ENCODE measurements at regions not wholly inside any gene's neighbourhood (a gene's known extent, or its start where the extent isn't known, plus 50 kb on each side); places are given as distances from the start of the nearest gene placed in this dataset.

GRCh38 chr20:22282696-22283095 lies 301.7 kb downstream of the FOXA2 start:
- Histone ChIP-seq H3K27me3 (ENCODE audit: low read length) (peaks cover 50% of the 10 kb centered on the region), H3K79me2 (ENCODE audit: low read length) (no peaks in the 10 kb centered on the region), H3K9me2 (replicated peaks; ENCODE audit: low read length) (no peaks in the 10 kb centered on the region), H3K9me3 (ENCODE audit: low read length) (no peaks in the 10 kb centered on the region), H3K4me1 (ENCODE audit: insufficient read depth, low read length) (no peaks in the 10 kb centered on the region), H3K4me3 (ENCODE audit: low read length) (no peak overlapping the region), H4K20me1 (ENCODE audit: low read length) (no peaks in the 10 kb centered on the region), H3K9ac (ENCODE audit: low read length) (no peak overlapping the region), H3K4me2 (ENCODE audit: low read length) (no peak overlapping the region), H2AFZ (ENCODE audit: low read length) (no peak overlapping the region), H3K36me3 (ENCODE audit: low read depth, low read length) (no peaks in the 10 kb centered on the region), H3F3A (ENCODE audit: low read length, unreplicated experiment) (no peaks in the 10 kb centered on the region), H3K27ac (ENCODE audit: low read length) (no peak overlapping the region)
- DNase-seq: no peak
- no peak for ATAC-seq
- BruUV-seq (replicated peaks): no TSS peak
- intact Hi-C loops (cut with micrococcal nuclease): no loop called here
- TF ChIP-seq CTCF (conservative IDR thresholded peaks at IDR 0.05; ENCODE audit: low read depth, low read length) (no peak), EZH2 (IDR thresholded peaks at IDR 0.05; ENCODE audit: low read length, unreplicated experiment) (no peak), EZH2phosphoT487 (IDR thresholded peaks at IDR 0.05; ENCODE audit: borderline replicate concordance, low read length) (no peak)
- CTCF ChIA-PET: no interaction called here
- POLR2A ChIA-PET (ENCODE audit: unreplicated experiment): no interaction called here

GRCh38 chr20:22274330-22274729 lies 310.0 kb downstream of the FOXA2 start:
- intact Hi-C loops (cut with micrococcal nuclease): no loop called here
- Histone ChIP-seq H3K79me2 (ENCODE audit: low read length) (no peaks in the 10 kb centered on the region), H3K4me3 (ENCODE audit: low read length) (no peak overlapping the region), H3K9ac (ENCODE audit: low read length) (no peak overlapping the region), H3K9me2 (replicated peaks; ENCODE audit: low read length) (no peaks in the 10 kb centered on the region), H4K20me1 (ENCODE audit: low read length) (no peaks in the 10 kb centered on the region), H3K36me3 (ENCODE audit: low read depth, low read length) (no peaks in the 10 kb centered on the region), H3K9me3 (ENCODE audit: low read length) (no peaks in the 10 kb centered on the region), H3K27ac (ENCODE audit: low read length) (no peak overlapping the region), H3K4me2 (ENCODE audit: low read length) (no peak overlapping the region), H3K4me1 (ENCODE audit: insufficient read depth, low read length) (no peaks in the 10 kb centered on the region), H3F3A (ENCODE audit: low read length, unreplicated experiment) (no peaks in the 10 kb centered on the region), H3K27me3 (ENCODE audit: low read length) (peaks cover 38% of the 10 kb centered on the region), H2AFZ (ENCODE audit: low read length) (no peak overlapping the region)
- DNase-seq (no peak), ATAC-seq (no peak)
- ChIA-PET CTCF (no interaction called here), POLR2A (ENCODE audit: unreplicated experiment) (no interaction called here)
- no peak for TF ChIP-seq EZH2phosphoT487 (IDR thresholded peaks at IDR 0.05; ENCODE audit: borderline replicate concordance, low read length)
- no peak for TF ChIP-seq EZH2 (IDR thresholded peaks at IDR 0.05; ENCODE audit: low read length, unreplicated experiment)
- no peak for TF ChIP-seq CTCF (conservative IDR thresholded peaks at IDR 0.05; ENCODE audit: low read depth, low read length)
- no TSS peak for BruUV-seq (replicated peaks)

GRCh38 chr20:22268675-22269074 lies 315.7 kb downstream of the FOXA2 start:
- H3K36me3 ChIP-seq (ENCODE audit: low read depth, low read length): no peaks in the 10 kb centered on the region
- no peak overlapping the region for H3K27ac ChIP-seq (ENCODE audit: low read length)
- TF ChIP-seq EZH2phosphoT487 (IDR thresholded peaks at IDR 0.05; ENCODE audit: borderline replicate concordance, low read length) (no peak), EZH2 (IDR thresholded peaks at IDR 0.05; ENCODE audit: low read length, unreplicated experiment) (no peak)
- H3K27me3 ChIP-seq (ENCODE audit: low read length): peaks cover 67% of the 10 kb centered on the region
- H3K4me3 ChIP-seq (ENCODE audit: low read length): no peak overlapping the region
- no peak overlapping the region for H3K4me2 ChIP-seq (ENCODE audit: low read length)
- no peak overlapping the region for H2AFZ ChIP-seq (ENCODE audit: low read length)
- ChIA-PET POLR2A (ENCODE audit: unreplicated experiment) (no interaction called here), CTCF (no interaction called here)
- no peaks in the 10 kb centered on the region for H4K20me1 ChIP-seq (ENCODE audit: low read length)
- BruUV-seq (replicated peaks): no TSS peak
- ATAC-seq (no peak), DNase-seq (no peak)
- no peaks in the 10 kb centered on the region for H3F3A ChIP-seq (ENCODE audit: low read length, unreplicated experiment)
- H3K9ac ChIP-seq (ENCODE audit: low read length): no peak overlapping the region
- no peaks in the 10 kb centered on the region for H3K9me3 ChIP-seq (ENCODE audit: low read length)
- H3K9me2 ChIP-seq (replicated peaks; ENCODE audit: low read length): no peaks in the 10 kb centered on the region
- H3K4me1 ChIP-seq (ENCODE audit: insufficient read depth, low read length): no peaks in the 10 kb centered on the region
- no peaks in the 10 kb centered on the region for H3K79me2 ChIP-seq (ENCODE audit: low read length)
- intact Hi-C loops (cut with micrococcal nuclease): no loop called here

Data from PC-3 (cell line).